Mammary epithelial cell (primary cell): ENCODE measurements at regions not wholly inside any gene's neighbourhood (a gene's known extent, or its start where the extent isn't known, plus 50 kb on each side); places are given as distances from the start of the nearest gene placed in this dataset.

ENCODE experiments used
- CTCF ChIP-seq, 2 donors: IDR thresholded peaks in 1 of 2; conservative IDR thresholded peaks in 1 of 2; 2 replicates each; pipeline ENCODE4 v1.5.1; 2011 to 2012; ENCODE audit warnings: inconsistent platforms in 2 of 2, low read length in 2 of 2, mild to moderate bottlenecking in 2 of 2, control low read depth in 1 of 2, low read depth in 1 of 2; ENCODE audit not compliant: insufficient read depth in 1 of 2; ENCODE audit errors: extremely low read depth in 1 of 2
- EZH2 ChIP-seq: IDR thresholded peaks from 2 replicates; pipeline ENCODE4 v1.6.1; 2012; ENCODE audit warnings: low read length, inconsistent platforms, borderline replicate concordance

GRCh38 chr13:80658705-80659104 is 317.8 kb upstream of the SPRY2 start:
- TF ChIP-seq CTCF (conservative IDR thresholded peaks at IDR 0.05 in 1 of 2, IDR thresholded peaks at IDR 0.05 in 1 of 2; ENCODE audit: extremely low read depth in 1 of 2, insufficient read depth in 1 of 2, low read depth in 1 of 2, low read length in 2 of 2) = no peak
- no peak for TF ChIP-seq EZH2
